C1 segment of cervical spinal cord (tissue), 14 donors: ENCODE measurements at regions not wholly inside any gene's neighbourhood (a gene's known extent, or its start where the extent isn't known, plus 50 kb on each side); places are given as distances from the start of the nearest gene placed in this dataset.

Source experiments
- DNase-seq, 14 donors: peaks; one replicate each; lab custom pipeline; 2025; lab: John Stamatoyannopoulos, UW

DNA sequence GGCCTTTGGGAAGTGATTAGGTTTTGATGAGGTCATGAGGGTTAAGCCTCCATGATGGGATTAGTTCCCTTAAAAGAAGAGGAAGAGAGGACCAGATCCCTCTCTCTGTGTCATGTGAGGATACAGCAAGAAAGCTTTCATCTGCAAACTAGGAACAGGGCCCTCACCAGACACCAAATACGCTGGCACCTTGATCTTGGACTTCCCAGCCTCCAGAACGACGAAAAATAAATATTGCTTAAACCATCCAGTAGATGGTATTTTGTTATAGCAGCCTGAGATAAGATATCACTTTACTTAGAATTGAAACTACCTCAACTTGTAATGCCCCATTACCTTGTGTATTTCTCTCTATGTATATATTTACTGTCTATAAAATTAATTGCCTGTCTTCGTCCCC is 65.4 kb upstream of the NNAT start:
- DNase-seq, result no peak

DNA sequence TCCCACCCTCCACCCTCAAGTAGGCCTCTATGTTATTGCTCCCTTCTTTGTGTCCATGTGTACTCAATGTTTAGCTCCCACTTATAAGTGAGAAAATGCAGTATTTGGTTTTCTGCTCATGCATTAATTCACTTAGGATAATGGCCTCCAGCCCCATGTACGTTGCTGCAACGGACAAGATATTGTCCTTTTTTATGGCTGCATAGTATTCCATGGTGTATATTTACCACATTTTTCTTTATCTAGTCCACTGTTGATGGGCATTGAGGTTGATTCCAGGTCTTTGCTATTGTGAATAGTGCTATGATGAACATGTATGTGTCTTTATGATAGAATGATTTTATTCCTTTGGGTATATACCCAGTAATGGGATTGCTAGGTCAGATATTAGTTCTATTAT is 64.1 kb upstream of the NNAT start:
- no peak for DNase-seq

DNA sequence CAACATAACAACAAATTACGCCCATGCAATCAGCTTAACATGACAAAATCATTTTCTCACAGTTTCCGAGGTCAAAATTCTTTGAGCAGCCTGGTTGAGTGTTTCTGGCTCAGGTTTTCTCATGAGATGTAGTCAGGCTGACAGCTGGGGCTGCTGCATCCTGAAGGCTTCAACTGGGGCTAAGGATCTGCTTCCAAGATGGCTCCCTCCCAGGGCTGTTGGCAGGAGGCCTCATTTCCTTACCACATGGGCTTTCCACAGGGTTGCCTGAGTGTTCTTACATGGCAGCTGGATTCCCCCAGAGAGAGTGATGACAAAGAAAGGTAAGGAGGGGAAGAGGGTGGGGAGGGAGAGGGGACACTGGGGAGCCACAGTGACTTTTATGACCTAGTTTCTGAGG is 63.1 kb upstream of the NNAT start:
- DNase-seq, result peak in 4 of 14 donors; percentile 10 to 26 (median 12)

DNA sequence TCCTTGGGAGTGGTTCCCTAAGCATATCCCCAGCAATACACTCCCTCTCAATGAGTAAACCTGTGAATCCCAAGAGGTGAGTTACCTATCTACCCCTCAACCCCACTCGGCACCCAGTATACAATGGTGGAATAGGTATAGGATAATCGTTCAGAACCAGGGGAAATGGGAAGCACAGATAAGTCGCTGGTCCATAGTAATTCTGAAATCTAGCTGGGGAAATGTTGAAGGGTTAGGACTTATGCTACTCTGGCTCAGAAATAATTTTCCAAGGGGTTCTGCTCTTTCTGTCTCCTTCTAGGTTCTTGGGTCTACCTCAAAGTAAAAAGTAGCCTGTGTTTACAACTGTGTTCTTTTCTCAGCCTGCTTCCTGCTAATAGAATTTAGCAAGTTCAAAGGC is 62.3 kb upstream of the NNAT start:
- DNase-seq, result no peak

DNA sequence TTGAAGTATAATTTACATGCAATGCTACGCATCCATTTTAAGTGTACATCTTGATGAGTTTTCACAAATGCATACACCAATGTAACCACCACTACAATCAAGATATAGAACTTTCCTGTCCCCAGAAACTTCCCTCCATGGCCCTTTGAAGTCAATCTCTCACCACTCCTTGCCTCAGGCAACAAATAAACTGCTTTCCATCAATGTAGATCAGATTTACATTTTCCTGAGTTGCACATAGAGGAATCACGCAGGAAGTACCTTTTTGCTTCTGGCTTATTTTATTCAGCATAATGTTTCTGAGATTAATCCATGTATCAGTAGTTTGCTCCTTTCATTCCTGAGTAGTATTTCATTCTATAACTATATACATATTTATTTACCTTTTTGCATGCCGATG is 59.6 kb upstream of the NNAT start:
- DNase-seq, result no peak

DNA sequence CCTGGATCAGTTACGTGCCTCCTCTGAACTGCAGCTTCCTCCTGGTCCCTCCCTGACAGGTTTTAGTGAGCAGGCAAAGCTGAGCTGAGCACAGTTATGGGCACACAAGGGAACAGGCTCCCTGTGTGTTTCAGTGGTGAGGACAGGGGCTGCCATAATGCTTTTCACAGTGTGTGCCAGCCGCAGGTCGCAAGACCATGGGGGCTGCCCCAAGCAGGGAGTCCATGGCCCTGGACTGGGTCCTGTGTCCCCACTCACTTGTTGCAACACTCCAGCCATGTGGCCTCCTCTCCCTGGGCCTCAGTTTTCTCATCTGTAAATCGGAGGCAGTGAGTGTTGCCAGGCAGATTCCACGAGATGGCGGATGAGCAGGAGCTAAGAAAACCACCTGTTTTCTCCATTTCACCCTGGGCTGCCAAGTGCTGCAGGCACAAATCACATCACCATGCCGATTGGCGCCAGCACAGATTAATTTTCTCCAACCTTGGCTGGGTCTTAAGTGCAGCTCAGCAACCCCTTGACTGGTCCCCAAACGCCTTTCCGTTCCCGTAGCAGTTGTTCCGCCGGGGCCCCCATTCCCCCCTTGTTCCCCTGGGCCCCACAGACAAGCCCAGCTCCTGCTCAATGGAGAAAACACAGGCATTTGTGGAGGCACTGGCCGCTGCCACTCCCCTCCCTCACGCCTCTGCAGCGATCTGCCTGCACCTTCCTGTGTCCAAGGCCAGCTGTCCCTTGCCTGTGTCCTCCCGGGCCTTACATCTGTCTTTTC is 57.1 kb upstream of the NNAT start:
- DNase-seq, result peak in 1 of 14 donors; percentile 4

DNA sequence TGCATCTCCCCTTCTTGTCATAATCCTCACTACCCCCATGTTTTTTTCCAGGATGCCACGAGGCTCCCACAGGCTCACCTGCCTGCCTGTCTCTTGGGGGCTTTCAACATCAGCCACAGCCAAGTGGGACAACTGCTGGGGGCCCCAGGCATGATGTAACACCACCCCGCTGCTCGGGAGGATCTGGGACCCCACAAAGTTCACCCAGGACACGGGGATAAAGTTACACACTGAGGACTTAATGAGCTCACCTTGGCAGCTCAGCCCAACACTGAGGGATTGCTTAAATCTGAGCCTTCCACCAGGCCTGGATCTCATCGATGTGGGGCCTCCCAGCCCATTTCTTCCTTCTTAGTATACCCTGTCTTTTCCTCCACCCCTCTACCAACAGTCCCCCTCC is 56.4 kb upstream of the NNAT start:
- no peak for DNase-seq
